ENCODE measurements at regions not wholly inside any gene's neighbourhood (a gene's known extent, or its start where the extent isn't known, plus 50 kb on each side); places are given as distances from the start of the nearest gene placed in this dataset.

DNA sequence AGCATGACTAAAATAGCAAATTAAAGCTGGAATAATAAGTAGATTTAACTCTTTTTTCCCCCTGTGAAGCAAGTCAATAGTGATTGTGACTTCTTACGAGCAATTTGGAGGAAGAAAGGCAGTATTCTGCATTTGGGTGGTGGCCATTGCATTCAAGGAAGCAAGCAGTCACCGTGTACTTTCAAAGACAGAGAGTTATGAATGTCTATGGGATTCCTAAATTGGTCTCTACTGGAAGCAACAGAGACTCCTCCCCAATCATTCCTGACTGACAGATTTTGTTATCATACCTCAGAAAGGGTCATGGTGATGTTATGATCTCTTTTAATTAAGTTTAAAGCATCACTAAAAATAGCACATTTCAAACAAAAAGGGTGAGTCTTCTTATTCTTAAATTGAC, 287.2 kb upstream of the KITLG start:
- TF ChIP-seq POLR2A (IDR thresholded peaks at IDR 0.05) (no peak), POLR2AphosphoS5 (IDR thresholded peaks at IDR 0.05) (no peak), EP300 (IDR thresholded peaks at IDR 0.05) (no peak)
- TF ChIP-seq, protein P1, sequence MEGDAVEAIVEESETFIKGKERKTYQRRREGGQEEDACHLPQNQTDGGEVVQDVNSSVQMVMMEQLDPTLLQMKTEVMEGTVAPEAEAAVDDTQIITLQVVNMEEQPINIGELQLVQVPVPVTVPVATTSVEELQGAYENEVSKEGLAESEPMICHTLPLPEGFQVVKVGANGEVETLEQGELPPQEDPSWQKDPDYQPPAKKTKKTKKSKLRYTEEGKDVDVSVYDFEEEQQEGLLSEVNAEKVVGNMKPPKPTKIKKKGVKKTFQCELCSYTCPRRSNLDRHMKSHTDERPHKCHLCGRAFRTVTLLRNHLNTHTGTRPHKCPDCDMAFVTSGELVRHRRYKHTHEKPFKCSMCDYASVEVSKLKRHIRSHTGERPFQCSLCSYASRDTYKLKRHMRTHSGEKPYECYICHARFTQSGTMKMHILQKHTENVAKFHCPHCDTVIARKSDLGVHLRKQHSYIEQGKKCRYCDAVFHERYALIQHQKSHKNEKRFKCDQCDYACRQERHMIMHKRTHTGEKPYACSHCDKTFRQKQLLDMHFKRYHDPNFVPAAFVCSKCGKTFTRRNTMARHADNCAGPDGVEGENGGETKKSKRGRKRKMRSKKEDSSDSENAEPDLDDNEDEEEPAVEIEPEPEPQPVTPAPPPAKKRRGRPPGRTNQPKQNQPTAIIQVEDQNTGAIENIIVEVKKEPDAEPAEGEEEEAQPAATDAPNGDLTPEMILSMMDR (IDR thresholded peaks at IDR 0.05) = no peak
